Fibroblast of upper back skin (primary cell): ENCODE measurements at regions not wholly inside any gene's neighbourhood (a gene's known extent, or its start where the extent isn't known, plus 50 kb on each side); places are given as distances from the start of the nearest gene placed in this dataset.
A peak's percentile ranks its signal among the peaks of the same experiment; 100 is the strongest.
"Not testable (repeated sequence)": the region's sequence is repeated elsewhere in the genome, so short reads cannot be mapped to it uniquely, and the experiment has no call there.

Experiments
- DNase-seq: peaks from one replicate; pipeline ENCODE4 v3.0.0-alpha.2; 2013

DNA sequence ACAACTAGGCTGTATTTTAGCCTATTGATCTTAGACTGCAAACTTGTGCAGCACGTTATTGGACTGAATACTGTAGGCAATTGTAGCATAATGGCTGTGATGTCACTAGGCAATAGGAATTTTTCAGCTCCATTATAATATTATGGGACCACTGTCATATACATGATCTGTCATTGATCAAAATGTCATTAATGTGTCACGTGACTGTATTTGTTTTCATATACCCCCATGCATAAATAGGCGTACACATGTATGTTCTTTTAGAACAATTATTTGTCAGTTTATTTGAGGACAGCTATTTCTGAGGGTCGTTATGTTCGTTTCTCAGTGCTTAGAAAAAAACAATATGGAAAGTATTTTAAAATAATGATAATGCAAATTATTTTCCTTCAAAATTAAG lies 111.9 kb upstream of the CDH2 start:
- DNase-seq, result no peak

DNA sequence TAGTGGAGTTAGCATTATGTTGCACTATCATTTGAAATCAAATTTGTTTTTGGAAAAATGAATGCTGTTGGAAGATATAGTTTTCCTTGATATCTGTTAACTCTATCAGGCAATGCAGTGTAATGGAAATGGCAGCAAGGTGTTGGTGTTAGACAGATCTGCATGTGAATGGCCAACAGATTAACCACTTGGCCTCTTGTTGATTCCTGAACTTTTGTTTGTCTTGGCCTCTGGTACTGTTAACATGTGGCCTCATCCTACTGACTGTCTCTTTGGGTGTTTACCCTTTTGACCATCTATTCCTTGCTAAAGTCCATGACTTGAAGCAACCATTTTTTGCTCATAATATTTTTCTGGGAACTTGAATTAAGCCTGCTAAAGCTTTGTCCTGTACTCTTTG lies 110.2 kb upstream of the CDH2 start:
- no peak for DNase-seq

DNA sequence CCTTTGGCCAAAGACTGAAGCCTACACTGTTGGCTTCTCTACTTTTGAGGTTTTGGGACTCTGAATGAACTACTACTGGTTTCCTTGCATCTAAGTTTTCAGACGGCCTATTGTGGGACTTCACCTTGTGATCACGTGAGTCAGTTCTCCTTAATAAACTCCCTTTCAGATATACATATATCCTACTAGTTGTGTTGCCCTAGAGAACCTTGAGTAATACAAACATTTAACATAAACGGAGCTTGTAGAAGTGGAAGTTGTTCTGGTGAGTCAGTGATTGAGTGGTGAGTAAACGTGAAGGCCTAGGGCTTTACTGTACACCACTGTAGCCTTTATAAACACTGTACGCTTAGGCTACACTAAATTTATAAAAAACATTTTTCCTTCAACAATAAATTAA lies 107.2 kb upstream of the CDH2 start:
- DNase-seq, result peak; percentile 32

DNA sequence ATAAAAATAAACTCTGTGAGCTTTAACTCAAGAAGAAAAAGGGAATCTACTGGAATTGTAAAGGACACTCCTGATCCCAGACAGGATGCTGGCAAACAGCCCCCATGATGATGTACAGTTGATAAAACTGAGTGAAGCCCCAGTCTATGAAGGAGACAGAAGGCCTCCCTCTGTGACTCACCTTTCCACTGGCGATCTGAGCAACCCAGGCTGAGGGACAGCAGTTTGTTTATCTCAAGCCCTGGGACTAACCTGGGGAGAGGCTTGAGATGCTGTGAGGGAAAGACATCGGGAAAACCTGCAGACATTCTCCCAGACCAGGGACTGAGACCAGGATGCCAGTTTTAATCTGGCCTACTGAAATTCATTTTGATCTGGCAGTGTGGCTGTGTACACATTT lies 104.5 kb upstream of the CDH2 start:
- peak; percentile 2 for DNase-seq

DNA sequence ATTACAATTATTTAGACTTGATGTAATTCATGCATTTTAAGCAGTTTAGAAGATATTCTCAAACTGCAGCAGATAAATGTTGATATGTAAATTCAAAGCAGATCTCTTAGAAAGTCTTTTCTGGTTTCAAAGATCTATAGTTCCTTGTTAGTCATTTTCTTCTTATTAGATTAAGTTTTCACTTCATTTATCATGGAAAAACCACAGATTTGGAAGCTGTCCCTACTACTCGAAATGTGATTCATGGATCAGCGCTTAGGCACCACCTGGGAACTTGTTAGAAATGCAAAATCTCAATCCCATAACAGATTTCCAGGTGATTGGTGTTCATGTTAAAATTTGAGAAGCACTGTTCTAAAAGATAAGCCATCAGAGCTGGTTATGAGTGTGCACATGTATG lies 92.8 kb upstream of the CDH2 start:
- DNase-seq, result peak; percentile 65

DNA sequence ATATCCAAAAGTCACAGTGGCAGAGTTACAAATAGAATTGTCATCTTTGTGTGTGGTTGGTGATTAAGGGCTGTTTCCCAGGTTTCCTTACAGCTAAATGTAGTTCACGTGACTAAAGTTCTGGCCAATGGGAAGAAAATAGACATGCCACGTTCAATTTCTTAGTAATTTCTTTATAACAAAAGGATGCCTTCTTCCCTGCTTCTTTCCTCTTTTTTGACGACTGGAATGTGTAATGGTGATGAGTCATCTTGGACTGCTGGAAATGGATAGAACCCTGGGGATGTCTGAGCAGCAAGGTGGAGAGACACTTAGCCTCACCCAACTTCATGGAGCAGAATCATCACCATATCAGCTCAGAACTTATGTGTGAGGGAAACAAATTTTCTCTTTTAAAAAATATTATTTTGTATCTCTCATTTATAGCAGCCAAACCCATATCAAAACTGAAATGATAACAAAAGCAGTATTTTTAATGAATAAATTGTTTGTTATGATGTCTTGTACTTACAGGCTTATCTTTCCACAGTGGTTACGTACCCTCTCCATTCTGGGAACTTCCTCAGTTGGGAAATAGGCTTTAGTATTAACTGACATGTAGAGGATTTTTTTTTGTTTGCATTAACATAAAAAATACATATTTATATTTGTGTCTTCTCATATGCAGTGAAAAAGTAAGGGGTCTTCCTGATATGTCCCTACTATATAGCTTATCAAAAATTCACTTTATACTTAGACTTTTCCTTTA lies 91.1 kb upstream of the CDH2 start:
- peak; percentile 81 for DNase-seq

DNA sequence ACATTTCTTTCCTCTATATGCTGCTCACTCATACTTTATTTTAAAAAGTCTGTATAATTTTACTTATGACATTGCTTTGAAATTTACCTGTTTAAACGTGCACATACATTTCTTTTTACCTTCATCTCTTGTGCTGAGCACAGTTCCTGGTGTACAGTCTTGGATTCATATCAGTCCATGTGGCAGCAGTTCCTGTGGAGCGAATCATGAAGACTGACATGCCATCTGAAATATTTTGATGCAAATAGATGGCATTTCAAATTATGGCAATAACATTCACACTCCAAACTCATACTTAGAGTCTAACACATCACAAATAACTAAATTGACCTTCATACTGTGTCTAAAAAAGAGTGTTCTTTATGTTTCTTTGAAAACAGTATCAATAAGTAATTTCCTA lies 90.3 kb upstream of the CDH2 start:
- peak; percentile 45 for DNase-seq

DNA sequence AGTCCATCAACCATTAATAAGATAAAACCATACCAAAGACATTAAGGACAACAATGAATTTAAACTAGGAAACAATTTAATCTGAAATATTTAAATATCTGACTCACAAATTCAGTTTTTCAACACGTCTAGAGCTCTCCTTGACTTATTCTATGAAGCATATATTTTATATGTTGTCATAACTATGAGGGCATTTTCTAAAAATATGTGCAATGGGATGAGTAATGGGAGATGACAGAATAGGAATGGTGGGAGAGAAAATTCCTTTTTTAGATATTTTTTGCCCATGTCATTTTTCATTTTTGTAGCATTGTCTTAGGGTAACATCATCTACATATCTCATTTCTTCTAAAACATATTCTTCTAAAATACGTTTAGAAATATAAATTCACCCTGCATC lies 79.2 kb upstream of the CDH2 start:
- DNase-seq, result peak; percentile 75

DNA sequence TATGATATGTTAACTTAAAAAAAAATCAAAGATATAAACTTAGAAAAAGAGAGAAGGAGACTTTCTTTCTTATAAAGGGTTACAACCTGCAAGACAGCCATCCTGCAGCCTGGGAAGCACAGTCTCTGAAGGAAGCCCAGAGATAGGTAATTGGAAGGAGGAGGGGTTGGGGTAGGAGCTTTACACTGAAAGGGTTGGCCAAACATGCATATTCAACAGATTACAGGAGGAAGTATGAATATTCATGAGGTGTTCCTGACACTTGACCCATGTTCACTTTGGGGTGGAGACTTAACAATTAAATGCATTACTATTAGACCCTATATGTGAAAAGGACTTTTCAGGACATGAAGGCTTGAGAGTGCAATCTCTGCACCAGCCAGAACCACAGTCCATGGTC lies 71.7 kb upstream of the CDH2 start:
- DNase-seq, result no peak

DNA sequence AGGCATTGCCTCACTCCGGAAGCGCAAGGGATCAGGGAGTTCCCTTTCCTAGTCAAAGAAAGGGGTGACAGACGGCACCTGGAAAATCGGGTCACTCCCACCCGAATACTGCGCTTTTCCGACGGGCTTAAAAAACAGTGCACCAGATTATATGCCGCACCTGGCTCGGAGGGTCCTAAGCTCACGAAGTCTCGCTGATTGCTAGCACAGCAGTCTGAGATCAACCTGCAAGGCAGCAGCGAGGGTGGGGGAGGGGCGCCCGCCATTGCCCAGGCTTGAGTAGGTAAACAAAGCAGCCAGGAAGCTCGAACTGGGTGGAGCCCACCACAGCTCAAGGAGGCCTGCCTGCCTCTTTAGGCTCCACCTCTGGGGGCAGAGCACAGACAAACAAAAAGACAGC lies 63.7 kb upstream of the CDH2 start:
- DNase-seq, result not testable (repeated sequence)

DNA sequence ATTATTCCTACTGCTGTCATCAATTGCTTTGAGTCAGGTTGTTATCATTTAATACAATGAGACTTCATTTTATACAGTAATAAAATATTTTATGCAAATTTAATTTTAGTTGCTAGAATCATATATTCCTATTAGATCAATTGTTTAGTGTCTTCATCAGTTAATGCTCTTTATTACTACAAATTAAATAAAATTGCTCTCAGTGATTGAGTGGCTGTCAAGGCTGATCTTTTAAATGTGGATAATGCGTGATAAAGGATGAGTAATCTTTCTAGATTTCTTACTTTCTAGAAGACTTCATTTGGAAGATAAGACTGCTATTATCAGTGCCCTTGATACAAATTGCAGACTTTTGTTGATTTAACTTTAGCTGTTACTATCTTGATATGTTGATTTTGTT lies 59.6 kb upstream of the CDH2 start:
- no peak for DNase-seq
